ENCODE measurements at regions not wholly inside any gene's neighbourhood (a gene's known extent, or its start where the extent isn't known, plus 50 kb on each side); places are given as distances from the start of the nearest gene placed in this dataset.

DNA sequence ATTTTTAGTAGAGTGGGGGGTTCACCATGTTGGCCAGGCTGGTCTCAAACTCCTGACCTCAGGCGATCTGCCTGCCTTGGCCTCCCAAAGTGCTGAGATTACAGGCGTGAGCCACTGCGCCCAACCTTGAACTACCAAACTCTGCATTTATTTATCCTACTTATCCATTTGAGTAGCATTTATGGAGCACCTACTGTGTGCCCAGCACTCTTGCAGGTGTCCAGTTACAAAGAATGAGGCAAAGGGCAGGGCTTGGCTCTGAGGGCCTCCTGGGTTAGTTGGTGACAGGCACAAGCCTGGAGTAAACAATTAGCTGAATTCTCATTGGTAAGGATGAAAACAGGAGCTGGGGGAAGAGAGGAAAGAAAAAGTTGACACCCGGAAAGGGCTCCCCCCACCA is 93.4 kb upstream of the FOXP4 start:
- TF ChIP-seq, protein P1, sequence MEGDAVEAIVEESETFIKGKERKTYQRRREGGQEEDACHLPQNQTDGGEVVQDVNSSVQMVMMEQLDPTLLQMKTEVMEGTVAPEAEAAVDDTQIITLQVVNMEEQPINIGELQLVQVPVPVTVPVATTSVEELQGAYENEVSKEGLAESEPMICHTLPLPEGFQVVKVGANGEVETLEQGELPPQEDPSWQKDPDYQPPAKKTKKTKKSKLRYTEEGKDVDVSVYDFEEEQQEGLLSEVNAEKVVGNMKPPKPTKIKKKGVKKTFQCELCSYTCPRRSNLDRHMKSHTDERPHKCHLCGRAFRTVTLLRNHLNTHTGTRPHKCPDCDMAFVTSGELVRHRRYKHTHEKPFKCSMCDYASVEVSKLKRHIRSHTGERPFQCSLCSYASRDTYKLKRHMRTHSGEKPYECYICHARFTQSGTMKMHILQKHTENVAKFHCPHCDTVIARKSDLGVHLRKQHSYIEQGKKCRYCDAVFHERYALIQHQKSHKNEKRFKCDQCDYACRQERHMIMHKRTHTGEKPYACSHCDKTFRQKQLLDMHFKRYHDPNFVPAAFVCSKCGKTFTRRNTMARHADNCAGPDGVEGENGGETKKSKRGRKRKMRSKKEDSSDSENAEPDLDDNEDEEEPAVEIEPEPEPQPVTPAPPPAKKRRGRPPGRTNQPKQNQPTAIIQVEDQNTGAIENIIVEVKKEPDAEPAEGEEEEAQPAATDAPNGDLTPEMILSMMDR (IDR thresholded peaks at IDR 0.05), result no peak
- no peak for TF ChIP-seq POLR2A (IDR thresholded peaks at IDR 0.05)
